WTC11 (cell line): ENCODE measurements at regions not wholly inside any gene's neighbourhood (a gene's known extent, or its start where the extent isn't known, plus 50 kb on each side); places are given as distances from the start of the nearest gene placed in this dataset.

Experiments used
- ATAC-seq: fragments of 200-7000 bp; cut with Tn5 transposase; 2 replicates; pipeline ENCODE4 v1.10.0; 2021; ENCODE audit warnings: mild to moderate bottlenecking, moderate library complexity
- CTCF ChIA-PET: fragments of 300-600 bp; sonication (Branson Sonifier 250); formaldehyde crosslinking; loops from one replicate; lab custom pipeline; 2021; ENCODE audit warnings: antibody characterized with exemption; lab: Charles Lee
- POLR2A ChIA-PET: fragments of 350-600 bp; sonication (Branson Sonifier 250); formaldehyde crosslinking; loops from one replicate; lab custom pipeline; 2021; ENCODE audit warnings: antibody characterized with exemption; lab: Charles Lee
- DNase-seq: peaks from one replicate; pipeline ENCODE4 v3.0.0; 2021; ENCODE audit warnings: low spot score
- H3K27ac Mint-ChIP-seq: 2 replicates; pipeline ENCODE4 v1.8.0; 2021; ENCODE audit warnings: mixed read lengths
- H3K27me3 Mint-ChIP-seq: 2 replicates; pipeline ENCODE4 v1.8.0; 2021; ENCODE audit warnings: low read depth, mild to moderate bottlenecking, moderate library complexity, mixed read lengths
- H3K36me3 Mint-ChIP-seq: 2 replicates; pipeline ENCODE4 v1.8.0; 2021; ENCODE audit warnings: mixed read lengths
- H3K4me1 Mint-ChIP-seq: 2 replicates; pipeline ENCODE4 v1.8.0; 2022; ENCODE audit warnings: mixed read lengths
- H3K4me3 Mint-ChIP-seq: 2 replicates; pipeline ENCODE4 v1.8.0; 2021; ENCODE audit warnings: mild to moderate bottlenecking, moderate library complexity, mixed read lengths
- H3K9me3 Mint-ChIP-seq: 2 replicates; pipeline ENCODE4 v1.8.0; 2021; ENCODE audit warnings: mixed read lengths
- AR ChIP-seq: fragments of 250-450 bp; sonication (Bioruptor Pico); IDR thresholded peaks from 2 replicates; pipeline ENCODE4 v1.9.0; 2021; ENCODE audit warnings: mild to moderate bottlenecking
- E2F1 ChIP-seq: sonication (generic); formaldehyde crosslinking; IDR thresholded peaks from 2 replicates; pipeline ENCODE4 v1.8.0; 2022; ENCODE audit warnings: mild to moderate bottlenecking, missing genetic modification reagents
- ERG ChIP-seq: fragments of 250-450 bp; sonication (Bioruptor Pico); IDR thresholded peaks from 2 replicates; pipeline ENCODE4 v1.8.0; 2021; ENCODE audit warnings: mild to moderate bottlenecking
- HMGXB4 ChIP-seq: sonication (generic); formaldehyde crosslinking; IDR thresholded peaks from 2 replicates; pipeline ENCODE4 v1.8.1; 2023; ENCODE audit warnings: mild to moderate bottlenecking, moderate library complexity, missing genetic modification reagents
- IRF1 ChIP-seq: sonication (generic); formaldehyde crosslinking; IDR thresholded peaks from 2 replicates; pipeline ENCODE4 v1.8.0; 2023; ENCODE audit warnings: missing genetic modification reagents
- JAZF1 ChIP-seq: fragments of 250-450 bp; sonication (Bioruptor Pico); IDR thresholded peaks from 2 replicates; pipeline ENCODE4 v1.9.0; 2021; ENCODE audit warnings: moderate library complexity, mild to moderate bottlenecking, inconsistent platforms
- MAX ChIP-seq: sonication (generic); formaldehyde crosslinking; IDR thresholded peaks from 2 replicates; pipeline ENCODE4 v1.8.0; 2022; ENCODE audit warnings: mild to moderate bottlenecking, missing genetic modification reagents
- RORB ChIP-seq: fragments of 250-450 bp; sonication (Bioruptor Pico); IDR thresholded peaks from 2 replicates; pipeline ENCODE4 v1.9.0; 2021; ENCODE audit warnings: mild to moderate bottlenecking
- SOX15 ChIP-seq: fragments of 250-450 bp; sonication (Bioruptor Pico); IDR thresholded peaks from 2 replicates; pipeline ENCODE4 v1.9.0; 2021; ENCODE audit warnings: mild to moderate bottlenecking
- SP1 ChIP-seq: sonication (generic); formaldehyde crosslinking; conservative IDR thresholded peaks from 2 replicates; pipeline ENCODE4 v1.8.1; 2022; ENCODE audit warnings: missing genetic modification reagents
- TEAD1 ChIP-seq: sonication (generic); formaldehyde crosslinking; IDR thresholded peaks from 2 replicates; pipeline ENCODE4 v1.8.0; 2022; ENCODE audit warnings: mild to moderate bottlenecking, missing genetic modification reagents
- ZNF121 ChIP-seq: sonication (generic); formaldehyde crosslinking; IDR thresholded peaks from 2 replicates; pipeline ENCODE4 v1.8.0; 2023; ENCODE audit warnings: missing genetic modification reagents
- ZNF396 ChIP-seq: fragments of 250-450 bp; sonication (Bioruptor Pico); IDR thresholded peaks from 2 replicates; pipeline ENCODE4 v1.8.0; 2021; ENCODE audit warnings: mild to moderate bottlenecking, moderate library complexity, borderline replicate concordance
- ZNF425 ChIP-seq: fragments of 250-450 bp; sonication (Bioruptor Pico); conservative IDR thresholded peaks from 2 replicates; pipeline ENCODE4 v1.9.0; 2021; ENCODE audit warnings: mild to moderate bottlenecking
- ZNF532 ChIP-seq: fragments of 250-450 bp; sonication (Bioruptor Pico); IDR thresholded peaks from 2 replicates; pipeline ENCODE4 v1.9.0; 2021; ENCODE audit warnings: mild to moderate bottlenecking, borderline replicate concordance

- CTCF ChIA-PET = interaction anchor here (2.5 kb wide), 1 partner anchor 18 kb away, joined by 8 read pairs; no protein-coding TSS in a partner anchor
- no peak overlapping the region for H3K27ac Mint-ChIP-seq
- TF ChIP-seq ZNF425 (CRISPR knock-in tag) (no peak), IRF1 (CRISPR knock-in tag) (no peak), ZNF532 (no peak), E2F1 (no peak), JAZF1 (CRISPR knock-in tag) (no peak), MAX (CRISPR knock-in tag) (no peak), AR (CRISPR knock-in tag) (no peak), TEAD1 (CRISPR knock-in tag) (no peak), SOX15 (CRISPR knock-in tag) (no peak), RORB (CRISPR knock-in tag) (no peak), HMGXB4 (CRISPR knock-in tag) (no peak), SP1 (no peak), ERG (CRISPR knock-in tag) (no peak), ZNF121 (no peak), ZNF396 (CRISPR knock-in tag) (no peak)
- TF ChIP-seq, all 79 proteins: peak for 0
- DNase-seq = no peak
- POLR2A ChIA-PET = no interaction called here
- Mint-ChIP-seq H3K9me3 (no peaks in the 10 kb centered on the region), H3K27me3 (no peaks in the 10 kb centered on the region; the same call in 1 of the 2 replicates), H3K4me1 (peaks cover 16% of the 10 kb centered on the region), H3K4me3 (no peak overlapping the region), H3K36me3 (no peaks in the 10 kb centered on the region)
- ATAC-seq = no peak
Measured at GRCh38 chr2:59567151-59567550, 986.3 kb downstream of the BCL11A start.
